ENCODE measurements at regions not wholly inside any gene's neighbourhood (a gene's known extent, or its start where the extent isn't known, plus 50 kb on each side); places are given as distances from the start of the nearest gene placed in this dataset.

DNA sequence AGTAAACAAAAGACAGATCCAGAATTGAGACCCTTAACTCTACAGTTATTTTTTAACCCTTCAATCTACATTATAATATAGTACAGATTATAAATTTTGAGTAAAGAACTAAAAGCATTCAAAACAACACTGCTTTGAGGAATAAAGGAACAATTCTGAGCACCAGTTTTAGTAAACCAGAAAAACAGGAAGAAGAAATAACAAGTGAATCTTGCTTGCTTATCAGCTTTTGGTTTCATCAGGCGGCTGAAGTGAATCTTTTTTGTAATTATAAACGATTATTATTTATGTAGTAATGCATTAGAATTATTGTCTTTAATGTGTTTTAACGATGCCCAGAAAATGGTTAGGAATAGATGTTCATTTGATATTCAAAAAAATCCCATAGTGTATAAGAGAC lies 305.4 kb downstream of the ARAP2 start:
- CTCF ChIA-PET: no interaction called here
- POLR2A ChIA-PET: no interaction called here
- intact Hi-C loops (cut with micrococcal nuclease; ENCODE audit: unreplicated experiment): no loop called here
- BruUV-seq (replicated peaks): no TSS peak
- in situ Hi-C loops (cut with HindIII; ENCODE audit: low pct_unique_long_range_greater_than_20kb, low sequenced_read_pairs): no loop called here
- DNase-seq (ENCODE audit: low read depth, low spot score) (no peak), ATAC-seq (no peak)
- no peak overlapping the region for H3K27ac ChIP-seq (ENCODE audit: low read length)
- no peaks in the 10 kb centered on the region for H3K9me3 ChIP-seq (ENCODE audit: control insufficient read depth, insufficient read depth, low read depth, low read length)
- no peaks in the 10 kb centered on the region for H3K27me3 ChIP-seq (ENCODE audit: control insufficient read depth, insufficient read depth, low read length)
- no peaks in the 10 kb centered on the region for H3K4me1 ChIP-seq (ENCODE audit: control insufficient read depth, insufficient read depth, low read length)
- H3K4me3 ChIP-seq (ENCODE audit: low read depth in 2 of 2, low read length in 2 of 2): no peak overlapping the region
- H3K36me3 ChIP-seq (ENCODE audit: control insufficient read depth, insufficient read depth, low read length): no peaks in the 10 kb centered on the region; the same call in 1 of the 2 replicates
- TF ChIP-seq POLR2AphosphoS5 (IDR thresholded peaks at IDR 0.05; ENCODE audit: low read depth, low read length): no peak
- TF ChIP-seq TCF7L2 (IDR thresholded peaks at IDR 0.05; ENCODE audit: low read depth, low read length): no peak
- no peak for TF ChIP-seq SIN3A (IDR thresholded peaks at IDR 0.05; ENCODE audit: borderline replicate concordance, insufficient read depth, low read depth, low read length)
- TF ChIP-seq, protein P1, sequence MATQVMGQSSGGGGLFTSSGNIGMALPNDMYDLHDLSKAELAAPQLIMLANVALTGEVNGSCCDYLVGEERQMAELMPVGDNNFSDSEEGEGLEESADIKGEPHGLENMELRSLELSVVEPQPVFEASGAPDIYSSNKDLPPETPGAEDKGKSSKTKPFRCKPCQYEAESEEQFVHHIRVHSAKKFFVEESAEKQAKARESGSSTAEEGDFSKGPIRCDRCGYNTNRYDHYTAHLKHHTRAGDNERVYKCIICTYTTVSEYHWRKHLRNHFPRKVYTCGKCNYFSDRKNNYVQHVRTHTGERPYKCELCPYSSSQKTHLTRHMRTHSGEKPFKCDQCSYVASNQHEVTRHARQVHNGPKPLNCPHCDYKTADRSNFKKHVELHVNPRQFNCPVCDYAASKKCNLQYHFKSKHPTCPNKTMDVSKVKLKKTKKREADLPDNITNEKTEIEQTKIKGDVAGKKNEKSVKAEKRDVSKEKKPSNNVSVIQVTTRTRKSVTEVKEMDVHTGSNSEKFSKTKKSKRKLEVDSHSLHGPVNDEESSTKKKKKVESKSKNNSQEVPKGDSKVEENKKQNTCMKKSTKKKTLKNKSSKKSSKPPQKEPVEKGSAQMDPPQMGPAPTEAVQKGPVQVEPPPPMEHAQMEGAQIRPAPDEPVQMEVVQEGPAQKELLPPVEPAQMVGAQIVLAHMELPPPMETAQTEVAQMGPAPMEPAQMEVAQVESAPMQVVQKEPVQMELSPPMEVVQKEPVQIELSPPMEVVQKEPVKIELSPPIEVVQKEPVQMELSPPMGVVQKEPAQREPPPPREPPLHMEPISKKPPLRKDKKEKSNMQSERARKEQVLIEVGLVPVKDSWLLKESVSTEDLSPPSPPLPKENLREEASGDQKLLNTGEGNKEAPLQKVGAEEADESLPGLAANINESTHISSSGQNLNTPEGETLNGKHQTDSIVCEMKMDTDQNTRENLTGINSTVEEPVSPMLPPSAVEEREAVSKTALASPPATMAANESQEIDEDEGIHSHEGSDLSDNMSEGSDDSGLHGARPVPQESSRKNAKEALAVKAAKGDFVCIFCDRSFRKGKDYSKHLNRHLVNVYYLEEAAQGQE (IDR thresholded peaks at IDR 0.05; ENCODE audit: insufficient read depth in 1 of 2, low read depth in 2 of 2, low read length in 1 of 2): no peak
- TF ChIP-seq, protein P2, sequence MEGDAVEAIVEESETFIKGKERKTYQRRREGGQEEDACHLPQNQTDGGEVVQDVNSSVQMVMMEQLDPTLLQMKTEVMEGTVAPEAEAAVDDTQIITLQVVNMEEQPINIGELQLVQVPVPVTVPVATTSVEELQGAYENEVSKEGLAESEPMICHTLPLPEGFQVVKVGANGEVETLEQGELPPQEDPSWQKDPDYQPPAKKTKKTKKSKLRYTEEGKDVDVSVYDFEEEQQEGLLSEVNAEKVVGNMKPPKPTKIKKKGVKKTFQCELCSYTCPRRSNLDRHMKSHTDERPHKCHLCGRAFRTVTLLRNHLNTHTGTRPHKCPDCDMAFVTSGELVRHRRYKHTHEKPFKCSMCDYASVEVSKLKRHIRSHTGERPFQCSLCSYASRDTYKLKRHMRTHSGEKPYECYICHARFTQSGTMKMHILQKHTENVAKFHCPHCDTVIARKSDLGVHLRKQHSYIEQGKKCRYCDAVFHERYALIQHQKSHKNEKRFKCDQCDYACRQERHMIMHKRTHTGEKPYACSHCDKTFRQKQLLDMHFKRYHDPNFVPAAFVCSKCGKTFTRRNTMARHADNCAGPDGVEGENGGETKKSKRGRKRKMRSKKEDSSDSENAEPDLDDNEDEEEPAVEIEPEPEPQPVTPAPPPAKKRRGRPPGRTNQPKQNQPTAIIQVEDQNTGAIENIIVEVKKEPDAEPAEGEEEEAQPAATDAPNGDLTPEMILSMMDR (IDR thresholded peaks at IDR 0.05): no peak

DNA sequence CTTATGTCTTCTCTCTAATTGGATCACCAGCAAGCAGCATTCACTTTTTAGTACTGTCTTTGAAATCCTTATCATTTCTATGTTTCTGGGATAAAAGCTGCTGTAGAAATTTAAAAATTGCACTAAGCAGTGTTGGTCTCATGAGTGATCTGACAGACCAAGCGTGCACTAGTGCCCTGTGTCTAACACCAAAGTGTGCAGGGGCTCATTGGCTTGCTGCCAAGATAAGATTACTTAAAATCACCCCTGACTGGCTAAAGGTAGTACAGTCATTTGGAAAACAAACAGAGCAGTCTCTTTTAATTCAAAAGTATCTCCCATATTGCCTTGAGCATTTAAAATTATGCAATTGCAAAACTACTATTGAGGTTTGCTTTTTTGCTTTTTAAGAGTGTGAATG lies 304.6 kb downstream of the ARAP2 start:
- no peak overlapping the region for H3K4me3 ChIP-seq (ENCODE audit: low read depth in 2 of 2, low read length in 2 of 2)
- in situ Hi-C loops (cut with HindIII; ENCODE audit: low pct_unique_long_range_greater_than_20kb, low sequenced_read_pairs): no loop called here
- no peaks in the 10 kb centered on the region for H3K4me1 ChIP-seq (ENCODE audit: control insufficient read depth, insufficient read depth, low read length)
- TF ChIP-seq, protein P1 (IDR thresholded peaks at IDR 0.05; ENCODE audit: insufficient read depth in 1 of 2, low read depth in 2 of 2, low read length in 1 of 2): no peak
- TF ChIP-seq, protein P2 (IDR thresholded peaks at IDR 0.05): no peak
- TF ChIP-seq POLR2AphosphoS5 (IDR thresholded peaks at IDR 0.05; ENCODE audit: low read depth, low read length) (no peak), TCF7L2 (IDR thresholded peaks at IDR 0.05; ENCODE audit: low read depth, low read length) (no peak), SIN3A (IDR thresholded peaks at IDR 0.05; ENCODE audit: borderline replicate concordance, insufficient read depth, low read depth, low read length) (no peak)
- BruUV-seq (replicated peaks): no TSS peak
- H3K36me3 ChIP-seq (ENCODE audit: control insufficient read depth, insufficient read depth, low read length): no peaks in the 10 kb centered on the region; the same call in 1 of the 2 replicates
- ChIA-PET CTCF (no interaction called here), POLR2A (no interaction called here)
- no peak overlapping the region for H3K27ac ChIP-seq (ENCODE audit: low read length)
- DNase-seq (ENCODE audit: low read depth, low spot score) (no peak), ATAC-seq (no peak)
- no peaks in the 10 kb centered on the region for H3K9me3 ChIP-seq (ENCODE audit: control insufficient read depth, insufficient read depth, low read depth, low read length)
- H3K27me3 ChIP-seq (ENCODE audit: control insufficient read depth, insufficient read depth, low read length): no peaks in the 10 kb centered on the region
- intact Hi-C loops (cut with micrococcal nuclease; ENCODE audit: unreplicated experiment): no loop called here

Data from Panc1 (cell line).